GF-D8 (cell line): ENCODE measurements at regions not wholly inside any gene's neighbourhood (a gene's known extent, or its start where the extent isn't known, plus 50 kb on each side); places are given as distances from the start of the nearest gene placed in this dataset.

Source experiments
- DNase-seq: peaks from one replicate; lab custom pipeline; 2025; lab: John Stamatoyannopoulos, UW

DNA sequence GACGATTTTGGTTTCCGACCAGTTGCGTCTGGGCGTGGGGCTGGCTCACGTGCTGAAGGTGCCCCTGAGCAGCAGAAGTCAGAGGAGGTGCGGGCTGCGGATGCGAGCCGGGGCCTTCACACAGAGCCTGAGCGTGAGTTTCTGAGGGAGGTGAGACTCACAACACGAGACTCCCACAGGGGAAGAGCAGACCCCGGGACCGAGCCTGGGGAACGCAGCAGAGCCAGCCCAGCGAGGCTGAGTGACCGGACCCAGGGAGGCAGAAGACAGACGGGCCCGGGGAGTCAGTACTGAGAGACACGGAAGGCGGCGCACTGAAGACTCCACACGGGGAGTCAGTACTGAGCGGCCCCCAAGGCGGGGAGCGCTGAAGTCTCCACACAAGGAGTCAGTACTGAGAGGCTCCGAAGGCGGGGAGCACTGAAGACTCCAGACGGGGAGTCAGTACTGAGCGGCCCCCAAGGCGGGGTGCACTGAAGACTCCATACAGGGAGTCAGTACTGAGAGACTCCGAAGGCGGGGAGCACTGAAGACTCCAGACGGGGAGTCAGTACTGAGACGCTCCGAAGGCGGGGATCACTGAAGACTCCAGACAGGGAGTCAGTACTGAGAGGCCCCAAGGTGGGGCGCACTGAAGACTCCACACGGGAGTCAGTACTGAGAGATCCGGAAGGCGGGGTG is 77.8 kb downstream of the DLL1 start:
- DNase-seq: no peak

DNA sequence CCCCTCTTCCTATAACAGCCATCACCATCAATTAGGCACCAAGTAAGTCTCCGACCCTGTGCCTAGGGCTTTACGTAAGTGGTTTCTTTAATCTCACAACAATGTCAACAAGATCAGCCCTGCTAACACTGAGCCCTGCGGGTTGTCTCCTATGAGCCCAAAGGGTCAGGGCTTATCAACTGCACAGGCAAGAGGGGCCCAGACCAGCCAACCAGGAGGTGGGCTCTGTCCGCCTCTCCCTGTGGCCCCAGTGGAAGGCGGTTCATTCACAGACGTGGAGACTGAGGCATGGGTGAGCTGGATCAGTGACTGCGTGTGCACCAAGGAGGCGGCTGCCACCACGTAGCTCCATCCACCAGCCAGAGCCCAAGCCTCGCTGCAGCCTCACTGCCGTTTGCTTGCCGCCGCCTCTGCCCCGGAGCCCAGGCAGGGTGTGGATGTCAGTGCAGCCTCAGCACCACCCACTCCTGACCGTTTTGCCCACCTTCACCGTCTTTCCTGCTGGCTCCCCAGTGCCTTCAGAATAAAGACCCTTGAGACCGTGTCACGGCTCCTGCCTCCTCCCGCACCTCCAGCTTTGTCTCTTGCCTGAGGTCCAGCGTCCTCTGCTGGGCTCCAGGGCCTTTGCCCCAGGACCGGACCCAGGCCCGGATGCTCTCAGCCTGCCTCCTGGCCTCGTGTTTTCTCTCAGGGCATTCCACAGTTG is 78.7 kb downstream of the DLL1 start:
- no peak for DNase-seq

DNA sequence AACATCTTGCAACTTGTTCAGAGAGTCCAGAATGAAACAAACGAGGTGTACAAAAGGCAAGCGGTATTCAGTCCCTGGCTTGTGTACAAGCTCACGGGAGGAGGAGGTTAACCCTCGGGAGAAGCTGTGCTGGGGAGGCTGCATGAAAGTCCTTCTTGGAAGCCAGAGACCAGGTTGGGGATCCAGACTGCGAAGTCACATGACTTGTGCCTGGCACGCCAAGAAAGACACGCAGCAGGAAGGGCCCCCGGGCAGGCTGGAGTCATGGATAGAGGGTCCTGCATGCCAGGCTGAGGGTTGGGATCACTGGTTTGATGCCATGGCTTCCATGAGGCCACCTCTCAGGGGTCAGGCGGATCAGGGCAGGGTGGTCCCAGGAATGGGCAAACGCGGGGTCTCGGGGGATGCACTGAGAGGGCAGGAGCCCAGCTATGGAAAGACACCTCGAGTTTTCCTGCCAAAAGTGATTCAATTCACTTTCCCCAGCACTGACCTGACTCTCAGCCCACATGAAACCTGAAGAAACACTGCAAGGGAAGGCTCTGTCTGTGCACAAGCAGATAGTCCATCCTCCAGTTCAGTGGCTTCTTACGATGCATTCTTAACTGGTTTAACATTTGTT is 79.4 kb downstream of the DLL1 start:
- DNase-seq: no peak

DNA sequence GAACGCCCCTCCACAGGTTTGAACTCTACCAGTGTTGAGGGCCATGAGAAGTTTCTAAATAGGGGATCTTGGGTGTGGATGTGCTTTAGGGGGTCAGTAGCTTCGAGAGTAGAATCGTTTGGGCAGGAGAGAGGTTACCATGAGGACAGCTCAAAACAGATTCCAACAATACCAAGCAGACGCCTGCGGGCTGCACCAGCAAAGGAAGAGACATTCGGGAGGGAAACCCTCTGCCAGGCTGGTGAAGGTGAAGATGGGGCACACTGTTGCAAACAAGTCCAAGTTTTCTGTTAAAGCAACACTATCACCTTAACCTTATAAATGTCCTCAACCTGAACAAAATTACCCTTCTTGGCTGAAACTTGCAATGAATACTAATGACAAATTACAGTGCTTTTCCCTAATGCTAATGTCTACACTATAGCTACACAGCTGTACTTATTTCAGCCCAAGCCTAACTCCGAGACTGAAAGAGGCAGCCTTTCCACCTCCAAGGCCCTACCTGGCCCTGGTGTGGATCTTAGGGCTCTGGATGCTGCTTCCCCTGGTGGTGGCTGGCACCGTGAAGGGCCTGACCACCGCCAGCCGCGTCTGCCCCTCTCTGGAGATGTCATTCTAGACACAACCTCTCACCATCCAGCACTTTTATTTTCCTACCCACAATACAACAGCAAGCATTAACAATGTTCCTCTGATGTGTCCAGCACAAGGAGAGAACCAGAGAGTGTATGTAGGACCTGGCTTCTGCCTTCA is 80.1 kb downstream of the DLL1 start:
- DNase-seq: no peak

DNA sequence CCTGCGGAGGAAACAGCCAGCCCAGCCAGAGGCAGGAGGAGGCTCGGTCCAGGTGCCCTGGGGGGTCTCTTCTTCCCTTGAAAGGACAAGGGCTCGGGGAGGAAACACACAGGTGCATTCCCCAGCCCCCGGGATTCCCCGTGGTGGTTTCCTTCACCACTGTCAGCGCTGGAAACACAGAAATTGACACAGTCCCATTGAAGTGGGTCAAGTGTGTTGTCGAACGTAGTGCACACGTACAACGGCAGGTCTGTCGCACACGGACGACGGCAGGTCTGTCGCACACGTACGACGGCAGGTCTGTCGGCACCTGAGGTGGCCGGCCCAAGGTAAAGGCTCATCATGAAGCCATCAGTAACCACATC is 80.9 kb downstream of the DLL1 start:
- no peak for DNase-seq

DNA sequence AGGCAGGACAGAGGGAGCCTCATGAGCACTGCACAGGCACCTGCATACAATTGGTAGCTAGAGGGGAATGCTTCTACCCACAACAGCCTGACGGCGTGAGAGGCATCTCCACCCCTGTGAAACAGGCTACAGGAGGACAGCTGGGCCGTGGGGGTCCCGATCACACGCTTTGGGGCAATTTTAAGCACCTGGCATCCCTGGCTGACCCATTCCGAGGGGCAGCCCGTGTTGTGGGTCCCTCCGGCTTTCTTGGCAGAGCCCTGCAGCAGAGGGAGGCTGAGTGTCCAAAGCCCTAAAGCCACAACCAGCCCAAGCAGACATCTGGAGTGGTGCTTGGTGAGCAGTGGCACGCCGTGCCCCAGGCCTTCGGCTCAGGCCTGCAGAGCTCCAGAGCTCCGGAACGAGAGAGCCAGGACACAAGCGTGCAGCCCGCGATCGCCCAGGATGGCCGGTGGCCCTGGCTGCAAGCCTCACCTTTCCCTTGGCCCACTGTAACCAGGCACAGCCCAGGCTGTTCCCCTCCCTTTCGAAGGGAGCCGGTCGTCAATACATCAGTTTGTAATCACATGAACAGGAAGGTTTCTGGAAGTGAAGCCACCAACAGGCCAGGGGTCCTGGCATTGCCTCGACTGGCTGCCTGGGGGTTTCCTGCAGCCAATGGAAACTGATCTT is 81.4 kb downstream of the DLL1 start:
- DNase-seq: no peak

DNA sequence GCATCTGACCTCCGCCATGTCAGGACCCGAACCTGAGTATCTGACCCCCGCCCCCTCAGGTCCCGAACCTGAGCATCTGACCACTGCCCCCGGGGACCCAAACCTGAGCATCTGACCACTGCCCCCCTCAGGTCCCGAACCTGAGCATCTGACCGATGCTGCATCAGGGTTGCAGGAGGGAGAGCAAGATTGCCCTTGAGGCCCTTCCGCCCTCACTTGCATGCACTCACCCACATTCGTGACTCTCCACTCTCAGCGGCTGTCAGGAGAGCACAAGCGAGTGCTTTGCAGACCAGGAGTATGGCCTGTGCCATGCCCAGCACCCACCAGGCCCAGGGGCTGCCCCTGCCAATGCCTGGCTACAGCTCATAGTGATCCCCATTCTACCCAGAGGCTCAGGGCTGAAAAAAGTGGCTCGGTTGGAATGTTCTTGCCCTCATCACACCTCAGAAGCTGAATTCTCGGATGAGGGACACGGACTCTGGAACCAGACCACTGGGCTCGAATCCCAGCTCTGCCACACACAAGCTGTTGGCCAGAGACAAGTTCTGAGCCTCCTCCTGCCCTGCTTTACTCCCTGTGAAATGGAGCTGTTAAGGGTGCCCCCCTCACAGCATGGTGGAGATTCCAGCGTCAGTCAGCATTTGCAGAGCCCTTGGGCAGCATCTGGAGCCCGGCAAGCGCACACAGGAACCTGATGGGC is 82.1 kb downstream of the DLL1 start:
- DNase-seq: no peak

DNA sequence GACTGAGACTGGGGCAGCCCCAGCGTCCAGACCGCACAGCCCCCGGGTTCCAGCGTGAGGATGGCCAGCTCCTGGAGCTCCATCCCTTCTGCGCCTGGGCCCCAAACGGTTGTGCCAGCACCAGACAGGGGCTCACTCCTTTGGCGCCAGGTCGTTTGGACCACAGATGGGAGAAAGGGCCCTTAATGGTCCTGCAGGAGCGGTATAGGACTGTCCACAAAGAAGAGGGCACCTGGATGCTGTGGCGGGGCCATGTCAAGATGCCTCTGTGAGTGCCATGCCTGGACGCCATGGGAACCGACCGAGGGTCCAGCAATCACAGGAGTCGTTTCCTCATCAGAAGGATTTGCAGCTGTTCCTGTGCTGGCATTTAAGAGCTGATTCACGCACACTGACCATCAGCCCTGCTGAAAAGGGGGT is 82.7 kb downstream of the DLL1 start:
- DNase-seq: no peak

DNA sequence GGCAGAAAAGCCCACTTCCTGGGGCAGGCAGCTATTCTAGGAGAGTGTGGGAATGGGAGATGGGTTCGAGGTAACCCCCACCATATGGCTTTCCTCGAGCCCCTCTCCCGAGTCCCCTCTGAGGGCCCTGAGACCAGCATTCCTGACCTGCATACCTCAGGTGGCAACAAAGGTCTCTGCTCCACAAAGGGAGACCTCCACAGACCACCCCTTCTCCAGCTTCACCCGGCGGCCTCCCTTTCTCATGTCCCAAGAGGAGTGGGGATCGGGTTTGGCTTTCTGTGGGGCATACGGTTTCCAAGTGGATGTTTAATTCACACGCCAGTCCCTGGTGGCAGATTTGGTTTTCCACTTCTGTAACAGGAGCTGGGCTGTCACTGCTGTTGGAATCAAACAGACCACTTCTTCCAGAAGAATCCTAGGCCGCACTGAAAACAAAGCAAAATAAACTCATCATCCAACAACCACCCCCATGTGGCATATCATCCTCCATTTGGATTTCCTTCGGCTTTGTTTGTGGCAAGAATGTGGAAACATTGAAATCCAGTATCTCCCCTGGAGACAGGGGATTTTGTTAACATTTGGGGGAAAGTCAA is 83.2 kb downstream of the DLL1 start:
- DNase-seq: no peak

DNA sequence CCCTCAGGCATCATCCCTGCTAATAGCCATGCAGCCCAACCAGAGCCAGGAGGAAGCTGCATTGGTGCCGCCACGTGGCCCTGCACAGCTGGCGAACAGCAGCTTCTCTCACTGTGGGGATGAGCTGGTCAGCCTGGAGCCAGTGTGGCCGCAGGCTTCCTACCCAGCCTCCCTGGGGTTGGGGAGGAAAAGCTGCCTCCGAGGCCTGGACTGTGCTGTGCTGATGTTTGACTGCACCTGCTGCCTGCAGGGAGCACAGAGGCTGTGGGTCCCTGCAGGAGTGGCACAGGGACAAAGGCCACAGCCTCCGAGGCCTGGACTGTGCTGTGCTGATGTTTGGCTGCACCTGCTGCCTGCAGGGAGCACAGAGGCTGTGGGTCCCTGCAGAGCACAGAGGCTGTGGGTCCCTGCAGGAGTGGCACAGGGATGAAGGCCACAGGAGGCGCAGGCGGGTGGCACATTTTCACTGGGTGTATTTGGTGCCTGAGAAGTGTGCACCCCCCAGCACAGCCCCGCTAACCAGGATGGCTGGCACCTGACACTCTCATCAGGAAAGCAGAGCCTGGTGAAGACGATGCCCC is 83.9 kb downstream of the DLL1 start:
- DNase-seq: no peak

DNA sequence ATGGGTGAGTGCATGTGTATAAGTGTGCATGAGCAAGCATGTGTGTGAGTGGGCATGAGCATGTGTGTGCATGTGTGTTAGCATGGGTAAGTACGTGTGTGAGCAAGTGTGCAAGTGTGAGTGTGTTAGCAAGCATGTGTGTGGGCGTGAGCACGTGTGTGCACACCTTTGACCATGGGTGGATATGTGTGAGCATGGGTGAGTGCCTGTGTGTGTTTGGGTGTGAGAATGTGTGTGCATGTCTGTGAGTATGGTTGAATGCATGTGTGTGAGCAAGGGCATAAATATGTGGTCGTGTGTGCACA is 84.6 kb downstream of the DLL1 start:
- DNase-seq: no peak

DNA sequence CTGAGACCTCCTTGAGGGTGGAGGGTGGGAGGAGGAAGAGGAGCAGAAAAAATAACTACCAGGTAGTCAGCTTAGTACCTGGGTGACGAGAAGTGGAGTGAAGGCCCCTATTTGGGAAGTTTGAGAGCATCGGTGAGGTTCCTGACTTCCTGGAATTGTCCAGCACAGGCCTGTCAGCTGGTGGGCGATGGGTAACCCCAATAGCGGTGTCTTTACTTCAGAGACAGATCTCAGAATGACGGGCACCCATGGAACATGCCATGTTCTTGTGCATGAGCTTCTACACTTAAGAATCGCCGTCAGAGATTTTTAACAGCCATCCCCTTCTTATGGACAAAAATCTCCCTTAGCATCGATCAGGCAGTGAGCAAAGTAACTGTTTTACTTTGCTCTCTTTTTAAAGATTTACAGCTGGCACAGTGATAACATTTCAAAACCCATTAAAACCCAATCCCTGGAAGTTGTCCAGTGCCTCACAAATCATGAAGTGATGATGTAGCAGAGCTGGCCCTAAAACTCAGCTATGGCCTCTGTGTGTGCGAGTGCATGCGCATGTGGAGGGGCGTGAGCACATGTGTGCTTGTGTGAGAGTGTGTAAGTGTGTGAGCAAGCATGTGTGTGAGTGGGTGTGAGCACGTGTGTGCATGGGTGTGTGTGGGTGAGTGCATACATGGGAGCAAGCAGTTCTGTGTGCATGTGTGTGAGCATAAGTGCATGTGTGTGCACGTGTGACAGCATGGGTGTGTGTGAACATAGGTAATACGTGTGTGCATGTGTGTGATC is 85.2 kb downstream of the DLL1 start:
- no peak for DNase-seq

DNA sequence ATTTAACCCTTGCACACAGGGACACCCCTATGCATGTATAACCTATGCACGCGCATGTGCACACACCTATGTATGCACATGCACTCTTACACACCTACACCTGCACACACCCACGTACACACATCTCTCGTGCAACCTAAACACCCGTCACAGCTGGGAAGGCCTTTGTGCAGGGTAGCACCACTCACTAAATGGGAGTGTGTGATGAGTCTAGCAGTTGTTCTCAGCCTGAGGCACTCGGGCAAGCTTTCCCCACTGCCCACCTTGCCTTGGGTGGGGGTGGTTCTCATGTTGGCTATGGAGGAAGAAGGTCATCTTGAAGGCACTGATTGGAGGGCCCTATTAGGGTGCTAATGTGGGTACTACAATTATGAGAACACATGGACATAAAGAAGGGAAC is 85.8 kb downstream of the DLL1 start:
- no peak for DNase-seq

DNA sequence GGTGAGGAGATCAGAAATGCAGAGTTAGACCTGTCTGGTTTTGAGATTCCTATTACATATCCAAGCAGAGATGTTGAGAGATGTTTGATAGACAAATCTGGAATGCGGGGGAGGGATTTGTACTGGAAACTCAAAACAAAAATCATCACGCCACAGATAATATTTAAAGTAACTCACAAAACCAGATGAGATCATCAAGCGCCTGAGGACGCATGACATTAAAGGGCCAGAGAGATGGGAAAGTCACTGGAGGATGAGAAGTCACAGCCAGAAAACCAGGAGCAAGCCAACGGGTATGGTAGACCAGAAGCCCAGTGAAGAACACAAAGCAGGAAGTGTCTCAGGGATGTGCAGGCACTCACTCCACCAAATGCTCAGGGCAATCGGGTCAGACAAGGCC is 87.7 kb downstream of the DLL1 start:
- DNase-seq: no peak

DNA sequence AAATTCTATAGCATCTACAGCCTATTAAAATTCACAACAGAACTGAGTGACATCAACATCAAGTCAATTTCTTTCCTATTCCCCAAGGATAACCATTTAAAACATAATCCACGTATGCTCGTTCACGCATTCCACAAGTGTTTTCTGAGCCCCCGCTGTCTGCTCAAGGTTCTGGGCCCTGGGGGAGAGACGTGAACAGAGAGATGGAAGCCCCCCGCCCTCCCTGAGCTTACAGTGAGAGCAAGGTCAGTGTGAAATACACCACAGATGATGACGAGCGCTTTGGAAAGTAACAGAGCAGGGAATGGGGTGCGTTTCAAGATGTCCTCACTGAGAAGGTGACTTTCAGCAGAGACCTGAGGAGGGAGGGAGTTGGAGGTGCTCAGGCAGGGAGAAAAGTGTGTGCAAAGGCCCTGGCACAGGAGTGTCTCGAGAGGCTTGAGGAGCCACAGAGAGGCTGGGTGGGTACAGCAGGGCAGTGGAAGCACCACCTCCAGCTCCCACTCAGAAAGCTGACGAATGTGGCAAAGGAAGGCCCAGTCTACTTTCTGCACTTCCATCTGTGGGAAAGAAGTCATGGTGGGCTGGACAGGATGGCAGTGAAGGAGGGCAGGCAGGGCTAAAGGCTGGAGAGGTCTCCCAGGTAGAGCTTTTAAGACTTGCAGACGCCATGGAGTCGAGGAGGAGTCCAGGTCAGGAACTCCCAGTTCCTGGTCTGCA is 88.3 kb downstream of the DLL1 start:
- DNase-seq: no peak

DNA sequence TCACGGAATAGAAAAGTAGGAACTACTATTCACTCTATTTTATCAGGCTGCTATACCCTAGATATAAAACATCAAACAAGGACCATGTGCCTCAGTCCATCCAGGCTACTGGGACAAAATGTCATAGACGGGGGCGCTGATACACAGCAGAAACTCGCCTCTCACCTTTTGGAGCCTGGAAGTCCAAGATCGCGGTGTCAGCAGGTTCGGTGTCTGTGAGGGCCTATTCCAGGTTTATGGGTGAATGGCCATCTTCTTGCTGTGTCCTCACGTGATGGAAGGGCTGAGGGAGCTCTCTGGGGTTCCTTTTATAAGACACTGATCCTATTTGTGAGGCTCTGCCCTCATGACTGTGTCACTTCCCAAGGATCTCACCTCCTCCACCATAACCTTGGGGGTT is 89.5 kb downstream of the DLL1 start:
- DNase-seq: no peak

DNA sequence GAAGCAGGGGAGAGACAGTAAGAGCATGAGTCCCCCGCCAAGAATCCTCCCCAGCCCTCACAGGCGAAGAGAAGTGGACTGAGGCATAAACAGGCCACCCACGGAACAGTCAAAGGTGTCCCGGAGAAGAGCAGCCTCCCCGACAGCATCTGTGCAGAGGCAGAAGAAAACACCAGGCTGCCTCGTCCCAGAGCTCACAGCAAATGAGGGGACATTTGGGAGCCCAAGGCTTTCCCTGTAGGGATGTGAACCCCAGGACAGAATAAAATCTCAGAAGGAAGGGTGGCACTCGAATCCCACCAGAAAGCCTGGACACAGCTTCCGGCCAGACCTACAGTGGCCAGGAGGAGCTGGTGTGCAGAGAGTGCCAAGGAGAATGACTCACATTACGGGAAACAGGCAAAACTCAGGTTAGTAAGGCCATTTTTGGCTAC is 90.4 kb downstream of the DLL1 start:
- no peak for DNase-seq

DNA sequence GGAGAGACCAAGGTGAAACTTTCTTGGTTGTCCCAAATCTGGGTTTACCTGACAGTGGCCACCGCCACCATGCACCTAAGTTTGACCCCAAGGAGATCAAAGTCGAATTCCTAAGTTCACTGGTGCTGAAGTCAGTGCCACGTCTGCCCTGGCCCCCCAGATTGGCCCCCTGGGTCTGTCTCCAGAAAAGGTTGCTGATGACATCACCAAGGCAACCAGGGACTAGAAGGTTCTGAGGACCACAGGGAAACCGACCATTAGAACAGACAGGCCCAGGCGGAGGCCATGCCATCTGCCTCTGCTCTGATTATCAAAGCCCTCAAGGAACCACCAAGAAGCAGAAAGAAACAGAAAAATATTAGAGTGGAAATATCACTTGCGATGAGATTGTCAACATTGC is 91.2 kb downstream of the DLL1 start:
- no peak for DNase-seq

DNA sequence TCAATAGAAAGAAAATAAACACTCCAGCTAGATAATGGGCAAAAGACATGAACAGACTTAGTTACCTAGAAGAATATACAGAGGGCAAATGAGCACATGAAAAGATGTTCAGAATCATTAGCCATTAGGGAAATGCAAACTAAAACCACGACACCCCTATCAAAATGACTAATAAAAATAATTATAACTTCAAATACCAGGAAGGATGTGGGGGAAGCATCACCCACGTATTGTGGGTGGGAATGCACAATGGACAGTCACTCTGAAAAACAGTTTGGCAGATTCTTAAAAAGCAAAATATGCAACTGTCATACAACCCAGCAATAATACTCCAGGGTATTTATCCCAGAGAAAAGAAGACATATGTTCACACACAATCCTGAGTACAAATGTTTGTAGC is 92.6 kb downstream of the DLL1 start:
- DNase-seq: no peak
